Naive thymus-derived CD4-positive, alpha-beta T cell (primary cell): ENCODE measurements at regions not wholly inside any gene's neighbourhood (a gene's known extent, or its start where the extent isn't known, plus 50 kb on each side); places are given as distances from the start of the nearest gene placed in this dataset.

Source experiments
- ATAC-seq: fragments of 150-1000 bp; cut with Tn5 transposase; 2 replicates; pipeline ENCODE4 v1.10.0; 2021; ENCODE audit warnings: mild to moderate bottlenecking, moderate library complexity
- CTCF ChIA-PET: fragments of 350-600 bp; sonication (Branson Sonifier 250); formaldehyde crosslinking; loops from one replicate; lab custom pipeline; 2021; ENCODE audit warnings: antibody characterized with exemption; lab: Charles Lee
- POLR2A ChIA-PET: fragments of 350-600 bp; sonication (Branson Sonifier 250); formaldehyde crosslinking; loops from one replicate; lab custom pipeline; 2021; ENCODE audit warnings: antibody characterized with exemption, inconsistent platforms; lab: Charles Lee
- DNase-seq, 9 donors: peaks; one replicate each; pipeline versions ENCODE4 v3.0.0 to v3.0.0-alpha.2; 2020 to 2022; ENCODE audit warnings: mixed read lengths in 1 of 9
- H3K27ac ChIP-seq: one replicate; pipeline ENCODE4 v1.7.0; 2013; ENCODE audit warnings: mild to moderate bottlenecking, low read depth, low read length, moderate library complexity
- H3K27me3 ChIP-seq, 2 donors: one replicate each; pipeline ENCODE4 v1.7.0; 2013; ENCODE audit warnings: low read length in 2 of 2, mild to moderate bottlenecking in 2 of 2, moderate library complexity in 2 of 2; ENCODE audit not compliant: control insufficient read depth in 2 of 2, insufficient read depth in 2 of 2
- H3K36me3 ChIP-seq, 3 experiments: 1 replicate in 2 of 3; 2 replicates in 1 of 3; pipeline ENCODE4 v1.7.0; 2013; ENCODE audit warnings: low read length in 3 of 3, mild to moderate bottlenecking in 3 of 3, moderate library complexity in 1 of 3; ENCODE audit not compliant: insufficient read depth in 3 of 3, control insufficient read depth in 2 of 3
- H3K4me1 ChIP-seq, 2 donors: one replicate each; pipeline ENCODE4 v1.7.0; 2013; ENCODE audit warnings: low read length in 2 of 2, mild to moderate bottlenecking in 2 of 2, moderate library complexity in 1 of 2; ENCODE audit not compliant: control insufficient read depth in 2 of 2, insufficient read depth in 2 of 2
- H3K4me3 ChIP-seq: 2 replicates; pipeline ENCODE4 v1.7.0; 2013; ENCODE audit warnings: mild to moderate bottlenecking, low read length
- H3K9me3 ChIP-seq, 3 experiments: 1 replicate in 2 of 3; 2 replicates in 1 of 3; pipeline ENCODE4 v1.7.0; 2013; ENCODE audit warnings: low read length in 3 of 3; ENCODE audit not compliant: control insufficient read depth in 2 of 3
- H3K27ac Mint-ChIP-seq, 9 donors: one replicate each; pipeline ENCODE4 v1.8.0; 2020 to 2022; ENCODE audit warnings: mixed read lengths in 9 of 9, mild to moderate bottlenecking in 8 of 9, moderate library complexity in 5 of 9, inconsistent platforms in 2 of 9
- H3K27me3 Mint-ChIP-seq, 5 donors: one replicate each; pipeline ENCODE4 v1.8.0; 2021 to 2022; ENCODE audit warnings: mixed read lengths in 5 of 5, mild to moderate bottlenecking in 1 of 5
- H3K36me3 Mint-ChIP-seq, 5 donors: one replicate each; pipeline ENCODE4 v1.8.0; 2020 to 2022; ENCODE audit warnings: mixed read lengths in 5 of 5, mild to moderate bottlenecking in 3 of 5, inconsistent platforms in 1 of 5
- H3K4me1 Mint-ChIP-seq, 7 donors: one replicate each; pipeline ENCODE4 v1.8.0; 2020 to 2022; ENCODE audit warnings: mixed read lengths in 7 of 7, mild to moderate bottlenecking in 3 of 7, inconsistent platforms in 1 of 7
- H3K4me3 Mint-ChIP-seq, 10 donors: one replicate each; pipeline ENCODE4 v1.8.0; 2020 to 2022; ENCODE audit warnings: mild to moderate bottlenecking in 10 of 10, mixed read lengths in 10 of 10, moderate library complexity in 6 of 10, inconsistent platforms in 2 of 10
- H3K9me3 Mint-ChIP-seq, 11 donors: one replicate each; pipeline ENCODE4 v1.8.0; 2020 to 2022; ENCODE audit warnings: mixed read lengths in 11 of 11, mild to moderate bottlenecking in 4 of 11, inconsistent platforms in 1 of 11, moderate library complexity in 1 of 11
- intact Hi-C, 2 donors: fragments of 100-400 bp; cut with micrococcal nuclease; formaldehyde crosslinking; loops; one replicate each; pipeline ENCODE4 v1.15.1; 2023

DNA sequence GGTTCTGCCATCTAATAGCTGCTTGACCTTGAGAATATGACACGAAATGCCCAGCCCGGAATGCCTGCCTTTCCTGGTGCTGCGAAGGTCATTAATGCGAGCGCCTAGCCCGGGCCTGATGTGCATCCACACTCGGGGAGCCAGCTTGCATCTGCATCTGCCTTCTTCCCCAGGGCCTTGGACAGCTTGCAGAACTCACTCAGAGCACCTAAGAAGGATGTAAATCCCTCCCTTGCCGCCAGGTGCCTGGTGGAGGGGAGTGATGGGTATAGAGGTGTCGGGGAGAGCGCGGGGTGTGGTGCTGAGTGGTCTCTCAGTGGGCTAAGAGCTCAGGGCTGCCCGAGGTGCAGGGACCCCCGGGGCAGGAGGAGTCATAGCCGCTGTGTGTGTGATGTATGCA is 127.2 kb downstream of the MRPL36 start:
- CTCF ChIA-PET = no interaction called here

DNA sequence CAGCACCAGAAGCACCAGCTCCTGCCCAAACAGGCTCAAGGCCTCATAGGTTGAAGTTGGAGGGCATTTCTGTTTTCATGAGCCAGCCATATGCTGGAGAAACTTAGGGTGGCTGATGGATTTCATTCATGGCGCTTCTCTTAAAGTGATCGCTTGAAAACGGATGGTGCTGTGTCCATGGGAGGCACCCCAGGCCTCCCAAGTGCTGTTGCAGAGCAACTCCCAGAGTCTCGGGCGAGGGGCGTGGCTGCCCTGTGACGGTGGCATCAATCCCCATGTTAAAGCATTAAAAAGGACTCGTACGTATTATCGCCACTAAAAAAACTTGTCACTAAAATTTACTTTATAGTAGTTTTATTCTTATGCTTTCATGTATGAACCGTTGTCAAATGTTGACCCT is 128.3 kb downstream of the MRPL36 start:
- Histone ChIP-seq H3K36me3 (no peaks in the 10 kb centered on the region), H3K4me3 (no peak overlapping the region), H3K27me3 (peaks cover 4% of the 10 kb centered on the region in 2 donors), H3K9me3 (no peaks in the 10 kb centered on the region), H3K4me1 (peaks cover 0 to 4% of the 10 kb centered on the region in 2 donors), H3K27ac (no peak overlapping the region)
- DNase-seq (no peak), ATAC-seq (no peak)
- Mint-ChIP-seq H3K4me3 (no peak overlapping the region), H3K9me3 (peaks cover 0 to 3% (median 0%) of the 10 kb centered on the region in 11 donors), H3K36me3 (no peaks in the 10 kb centered on the region), H3K4me1 (peaks cover 2 to 11% (median 4%) of the 10 kb centered on the region in 7 donors), H3K27ac (no peak overlapping the region), H3K27me3 (peaks cover 28 to 67% (median 59%) of the 10 kb centered on the region in 5 donors)
- CTCF ChIA-PET = no interaction called here
- POLR2A ChIA-PET = no interaction called here
- intact Hi-C loops = no loop called here

More for the DNA sequence above, 127.2 kb downstream of the MRPL36 start:
- Histone ChIP-seq H3K4me1 (no peaks in the 10 kb centered on the region), H3K4me3 (no peak overlapping the region), H3K9me3 (no peaks in the 10 kb centered on the region), H3K27me3 (peaks cover 0 to 2% of the 10 kb centered on the region in 2 donors), H3K36me3 (no peaks in the 10 kb centered on the region), H3K27ac (no peak overlapping the region)
- H3K27ac Mint-ChIP-seq = peak overlapping the region in 1 of 9 donors; percentile 2
- intact Hi-C loops = no loop called here
- POLR2A ChIA-PET = no interaction called here
- no peak overlapping the region for H3K4me3 Mint-ChIP-seq
- ATAC-seq (no peak), DNase-seq (no peak)
- peaks cover 0 to 6% (median 0%) of the 10 kb centered on the region in 7 donors for H3K4me1 Mint-ChIP-seq
- H3K9me3 Mint-ChIP-seq = peaks cover 0 to 3% (median 0%) of the 10 kb centered on the region in 11 donors
- H3K27me3 Mint-ChIP-seq = peaks cover 33 to 62% (median 54%) of the 10 kb centered on the region in 5 donors
- no peaks in the 10 kb centered on the region for H3K36me3 Mint-ChIP-seq

DNA sequence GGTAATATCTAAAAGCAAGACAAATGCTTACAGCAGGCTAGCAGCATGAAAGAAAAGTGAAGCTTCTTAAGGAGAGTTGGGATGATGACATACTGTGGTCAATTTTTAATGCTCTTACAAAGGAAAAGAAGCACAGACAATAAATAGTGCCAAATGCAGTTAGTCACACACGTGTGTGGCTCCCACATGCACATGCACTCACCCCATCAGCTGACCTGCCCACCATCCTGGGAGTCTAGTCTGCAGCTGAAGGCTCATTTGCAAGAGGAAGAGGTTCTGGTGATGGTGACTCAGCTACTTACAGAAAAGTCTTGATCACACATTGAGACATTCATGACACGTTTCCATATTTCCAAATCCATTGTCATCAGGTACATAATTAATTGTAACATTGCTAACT is 129.3 kb downstream of the MRPL36 start:
- H3K9me3 Mint-ChIP-seq = peaks cover 0 to 7% (median 0%) of the 10 kb centered on the region in 11 donors
- no peak overlapping the region for H3K4me3 Mint-ChIP-seq
- no peak overlapping the region for H3K27ac ChIP-seq
- ATAC-seq (no peak), DNase-seq (no peak)
- ChIA-PET POLR2A (no interaction called here), CTCF (no interaction called here)
- no peaks in the 10 kb centered on the region for H3K36me3 Mint-ChIP-seq
- H3K4me1 Mint-ChIP-seq = peaks cover 2 to 20% (median 14%) of the 10 kb centered on the region in 7 donors
- H3K9me3 ChIP-seq = no peaks in the 10 kb centered on the region
- H3K4me1 ChIP-seq = peaks cover 0 to 4% of the 10 kb centered on the region in 2 donors
- peaks cover 12 to 14% of the 10 kb centered on the region in 2 donors for H3K27me3 ChIP-seq
- no peaks in the 10 kb centered on the region for H3K36me3 ChIP-seq
- peaks cover 35 to 73% (median 67%) of the 10 kb centered on the region in 5 donors for H3K27me3 Mint-ChIP-seq
- no peak overlapping the region for H3K27ac Mint-ChIP-seq
- intact Hi-C loops = no loop called here
- H3K4me3 ChIP-seq = no peak overlapping the region

DNA sequence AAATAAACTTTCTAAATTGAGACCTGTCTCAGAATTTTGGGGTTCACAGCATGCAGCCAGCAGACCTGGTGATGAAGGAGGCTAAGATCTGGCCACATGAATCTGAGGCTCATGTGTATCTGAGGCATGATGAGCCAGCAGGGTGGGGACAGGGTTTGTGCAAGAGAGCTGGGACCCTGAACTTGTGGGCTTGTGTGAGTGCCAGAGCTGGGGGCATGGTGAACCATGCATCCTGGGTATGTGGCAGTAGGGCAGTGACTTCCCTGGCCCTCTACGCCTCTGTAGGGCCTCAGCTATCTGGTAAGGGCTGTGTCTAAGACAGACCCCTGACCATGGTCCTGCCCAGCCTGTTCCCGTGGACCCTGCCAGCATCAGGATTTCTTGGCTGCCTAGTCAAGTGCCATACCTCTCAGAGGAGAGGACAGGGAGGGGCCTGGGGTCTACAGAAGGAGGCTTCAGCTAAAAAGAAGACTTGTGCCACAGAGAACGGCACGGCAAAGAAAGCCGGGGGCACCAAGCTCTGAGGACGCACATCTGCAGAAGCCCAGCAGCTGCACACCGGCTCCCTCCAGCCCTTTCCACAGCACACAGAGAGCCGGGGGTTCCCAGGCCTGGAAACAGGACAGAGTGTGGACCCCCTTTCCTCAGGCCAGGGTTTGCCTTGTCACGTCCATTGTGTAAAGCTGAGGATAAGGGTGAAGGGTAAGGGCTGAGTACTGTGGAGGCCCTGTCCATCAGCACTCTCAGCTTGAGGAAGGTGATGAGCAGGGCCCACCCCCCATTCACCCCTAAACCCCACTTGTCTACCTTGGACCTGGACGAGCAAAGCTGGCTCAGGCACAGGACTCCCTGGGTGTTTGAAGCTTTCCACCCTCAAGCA is 130.1 kb downstream of the MRPL36 start:
- no peaks in the 10 kb centered on the region for H3K9me3 ChIP-seq
- Mint-ChIP-seq H3K27me3 (peaks cover 40 to 75% (median 70%) of the 10 kb centered on the region in 5 donors), H3K9me3 (peaks cover 0 to 7% (median 0%) of the 10 kb centered on the region in 11 donors), H3K4me3 (peak overlapping the region in 4 of 10 donors; percentile 2 to 77 (median 56)), H3K36me3 (no peaks in the 10 kb centered on the region), H3K27ac (no peak overlapping the region), H3K4me1 (peaks cover 2 to 22% (median 14%) of the 10 kb centered on the region in 7 donors)
- H3K27me3 ChIP-seq = peaks cover 12 to 14% of the 10 kb centered on the region in 2 donors
- POLR2A ChIA-PET = no interaction called here
- DNase-seq = no peak
- H3K27ac ChIP-seq = no peak overlapping the region
- peaks cover 0 to 4% of the 10 kb centered on the region in 2 donors for H3K4me1 ChIP-seq
- H3K36me3 ChIP-seq = no peaks in the 10 kb centered on the region
- intact Hi-C loops = loop anchor here in 1 of 2 donors (5.0 kb wide), 1 partner anchor 68 kb away; no protein-coding TSS in a partner anchor
- ATAC-seq = no peak
- CTCF ChIA-PET = interaction anchor here (1.3 kb wide), 1 partner anchor 25 kb away, joined by 3 read pairs; no protein-coding TSS in a partner anchor
- no peak overlapping the region for H3K4me3 ChIP-seq

DNA sequence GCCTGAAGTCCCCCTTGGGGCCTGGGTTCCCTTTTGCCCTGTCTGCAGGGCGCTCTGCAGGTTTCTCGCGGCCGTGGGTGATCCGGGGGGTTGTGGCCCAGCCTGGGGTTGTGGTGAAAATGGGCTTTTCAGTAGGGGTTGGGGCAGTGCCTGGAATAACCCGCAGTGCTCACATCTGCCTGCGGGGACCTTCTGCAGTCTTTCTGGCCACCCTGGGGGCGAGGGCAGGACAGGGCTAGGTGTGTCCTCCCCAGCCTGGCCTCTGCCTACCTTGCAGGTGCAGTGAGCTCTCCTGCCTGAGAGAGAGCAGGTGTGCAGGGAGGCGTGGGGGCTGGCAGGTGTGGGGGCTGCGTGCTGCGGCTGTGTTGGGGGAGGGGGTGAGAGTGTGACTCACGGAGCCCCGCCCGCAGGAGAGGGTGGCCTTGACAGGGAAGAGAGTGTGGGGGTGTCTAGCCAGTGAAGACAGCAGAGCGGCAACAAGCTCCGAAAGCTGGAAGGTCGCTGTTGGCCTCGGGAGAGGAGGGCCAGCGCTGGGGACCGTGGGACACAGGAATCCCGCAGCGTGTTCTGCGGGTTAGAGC is 131.4 kb downstream of the MRPL36 start:
- Mint-ChIP-seq H3K4me3 (peak overlapping the region in 7 of 10 donors; percentile 8 to 77 (median 56)), H3K27ac (no peak overlapping the region), H3K4me1 (peaks cover 2 to 22% (median 14%) of the 10 kb centered on the region in 7 donors), H3K27me3 (peaks cover 43 to 73% (median 69%) of the 10 kb centered on the region in 5 donors), H3K9me3 (peaks cover 0 to 7% (median 0%) of the 10 kb centered on the region in 11 donors), H3K36me3 (no peaks in the 10 kb centered on the region)
- intact Hi-C loops = loop anchor here in 1 of 2 donors (5.0 kb wide), 1 partner anchor 69 kb away; no protein-coding TSS in a partner anchor
- ATAC-seq = no peak
- Histone ChIP-seq H3K27ac (no peak overlapping the region), H3K36me3 (no peaks in the 10 kb centered on the region), H3K9me3 (no peaks in the 10 kb centered on the region), H3K4me3 (no peak overlapping the region), H3K4me1 (peaks cover 0 to 4% of the 10 kb centered on the region in 2 donors), H3K27me3 (peaks cover 12 to 14% of the 10 kb centered on the region in 2 donors)
- POLR2A ChIA-PET = no interaction called here
- DNase-seq = no peak
- CTCF ChIA-PET = interaction anchor here (1.0 to 1.3 kb wide), 3 partner anchors 24 to 351 kb away, joined by 3 read pairs; partner anchors contain the start of gene NDUFS6

DNA sequence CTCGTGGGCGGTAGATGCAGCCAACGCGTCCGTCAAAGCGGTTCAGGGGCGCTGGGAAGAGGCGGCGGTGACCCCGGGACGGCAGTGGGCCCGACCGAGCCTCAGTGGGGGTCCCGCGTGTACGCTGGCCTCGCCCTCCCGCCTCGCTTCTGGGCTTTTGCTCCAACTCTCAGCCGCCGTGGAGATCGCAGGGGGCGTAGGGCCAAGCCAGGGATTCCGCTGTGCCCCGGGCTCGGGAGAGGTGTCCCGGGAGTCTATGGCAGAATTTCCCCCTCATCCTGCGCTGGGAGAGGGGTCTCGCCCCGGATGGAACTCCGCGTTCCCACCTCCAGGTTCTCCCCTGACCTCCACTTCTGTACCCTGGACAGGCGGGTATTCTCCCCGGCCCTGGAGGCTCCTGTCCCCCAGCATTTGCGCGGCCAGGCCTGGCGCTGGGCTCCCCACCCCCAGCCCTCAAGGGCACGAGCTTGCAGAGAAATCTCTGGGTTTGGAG is 131.9 kb downstream of the MRPL36 start:
- POLR2A ChIA-PET = no interaction called here
- Histone ChIP-seq H3K36me3 (no peaks in the 10 kb centered on the region), H3K4me3 (no peak overlapping the region), H3K9me3 (no peaks in the 10 kb centered on the region), H3K27ac (no peak overlapping the region), H3K27me3 (peaks cover 12 to 14% of the 10 kb centered on the region in 2 donors), H3K4me1 (peaks cover 0 to 4% of the 10 kb centered on the region in 2 donors)
- intact Hi-C loops = loop anchor here in 1 of 2 donors (1.0 to 5.0 kb wide), 3 partner anchors 70 to 371 kb away; no protein-coding TSS in a partner anchor
- H3K36me3 Mint-ChIP-seq = no peaks in the 10 kb centered on the region
- DNase-seq = no peak
- H3K27ac Mint-ChIP-seq = no peak overlapping the region
- CTCF ChIA-PET = interaction anchor here (1.0 to 1.1 kb wide), 2 partner anchors 133 to 351 kb away, joined by 3 read pairs; partner anchors contain the start of gene NDUFS6
- peak overlapping the region in 4 of 10 donors; percentile 15 to 77 (median 64) for H3K4me3 Mint-ChIP-seq
- H3K9me3 Mint-ChIP-seq = peaks cover 0 to 7% (median 0%) of the 10 kb centered on the region in 11 donors
- no peak for ATAC-seq
- peaks cover 44 to 73% (median 64%) of the 10 kb centered on the region in 5 donors for H3K27me3 Mint-ChIP-seq
- H3K4me1 Mint-ChIP-seq = peaks cover 2 to 22% (median 14%) of the 10 kb centered on the region in 7 donors
